Neural progenitor cell (in vitro differentiated cells): ENCODE measurements at regions not wholly inside any gene's neighbourhood (a gene's known extent, or its start where the extent isn't known, plus 50 kb on each side); places are given as distances from the start of the nearest gene placed in this dataset.
A peak's percentile ranks its signal among the peaks of the same experiment; 100 is the strongest.

ENCODE experiments used
- DNase-seq: peaks from one replicate; pipeline ENCODE4 v3.0.0-alpha.2; 2016; ENCODE audit warnings: low spot score
- H2AFZ ChIP-seq: fragments of 200-600 bp; sonication (generic); replicated peaks from 2 replicates; pipeline ENCODE4 v1.6.1; 2016; ENCODE audit warnings: antibody characterized with exemption
- H3F3A ChIP-seq: fragments of 200-600 bp; sonication (generic); 2 replicates; pipeline ENCODE4 v1.6.1; 2016; ENCODE audit warnings: antibody characterized with exemption, low read depth
- H3K27ac ChIP-seq: fragments of 200-600 bp; sonication (generic); 2 replicates; pipeline ENCODE4 v1.5.1; 2016; ENCODE audit warnings: mild to moderate bottlenecking
- H3K27me3 ChIP-seq: fragments of 200-600 bp; sonication (generic); 2 replicates; pipeline ENCODE4 v1.6.1; 2016; ENCODE audit warnings: mild to moderate bottlenecking, moderate library complexity
- H3K36me3 ChIP-seq: fragments of 200-600 bp; sonication (generic); 2 replicates; pipeline ENCODE4 v1.5.1; 2016
- H3K4me1 ChIP-seq: fragments of 200-600 bp; sonication (generic); 2 replicates; pipeline ENCODE4 v1.6.1; 2016; ENCODE audit warnings: mixed run types
- H3K4me2 ChIP-seq: fragments of 200-600 bp; sonication (generic); 2 replicates; pipeline ENCODE4 v1.6.1; 2016
- H3K4me3 ChIP-seq: fragments of 200-600 bp; sonication (generic); 2 replicates; pipeline ENCODE4 v1.5.1; 2016
- H3K79me2 ChIP-seq: fragments of 200-600 bp; sonication (generic); 2 replicates; pipeline ENCODE4 v1.6.1; 2016; ENCODE audit warnings: low read depth
- H3K9ac ChIP-seq: fragments of 200-600 bp; sonication (generic); 2 replicates; pipeline ENCODE4 v1.6.1; 2016
- H3K9me3 ChIP-seq: fragments of 200-600 bp; sonication (generic); 2 replicates; pipeline ENCODE4 v1.5.1; 2016; ENCODE audit warnings: low read depth
- H4K20me1 ChIP-seq: fragments of 200-600 bp; sonication (generic); 2 replicates; pipeline ENCODE4 v1.6.1; 2016; ENCODE audit warnings: low read depth
- H3K27ac Mint-ChIP-seq: 3 replicates; pipeline ENCODE4 v1.8.0; 2021; ENCODE audit warnings: mixed read lengths
- H3K27me3 Mint-ChIP-seq: 2 replicates; pipeline ENCODE4 v1.8.0; 2022; ENCODE audit warnings: low read depth, mild to moderate bottlenecking, inconsistent platforms, moderate library complexity, mixed read lengths; ENCODE audit not compliant: insufficient read depth
- H3K36me3 Mint-ChIP-seq: 3 replicates; pipeline ENCODE4 v1.8.0; 2021; ENCODE audit warnings: mixed read lengths
- H3K4me1 Mint-ChIP-seq: 3 replicates; pipeline ENCODE4 v1.8.0; 2021; ENCODE audit warnings: mixed read lengths
- H3K4me3 Mint-ChIP-seq: 3 replicates; pipeline ENCODE4 v1.8.0; 2021; ENCODE audit warnings: mild to moderate bottlenecking, moderate library complexity, mixed read lengths
- H3K9me3 Mint-ChIP-seq: 3 replicates; pipeline ENCODE4 v1.8.0; 2020; ENCODE audit warnings: mixed read lengths
- EZH2 ChIP-seq: fragments of 200-600 bp; sonication (generic); IDR thresholded peaks from 2 replicates; pipeline ENCODE4 v1.6.1; 2017; ENCODE audit warnings: antibody characterized with exemption, mild to moderate bottlenecking, moderate library complexity
- EZH2phosphoT487 ChIP-seq: fragments of 200-600 bp; sonication (generic); IDR thresholded peaks from 2 replicates; pipeline ENCODE4 v1.6.1; 2017; ENCODE audit warnings: antibody characterized with exemption
- TF ChIP-seq, protein P1 (sequence below): fragments of 200-600 bp; sonication (generic); IDR thresholded peaks from 2 replicates; pipeline ENCODE4 v1.5.1; 2017; ENCODE audit warnings: antibody characterized with exemption, mild to moderate bottlenecking

DNA sequence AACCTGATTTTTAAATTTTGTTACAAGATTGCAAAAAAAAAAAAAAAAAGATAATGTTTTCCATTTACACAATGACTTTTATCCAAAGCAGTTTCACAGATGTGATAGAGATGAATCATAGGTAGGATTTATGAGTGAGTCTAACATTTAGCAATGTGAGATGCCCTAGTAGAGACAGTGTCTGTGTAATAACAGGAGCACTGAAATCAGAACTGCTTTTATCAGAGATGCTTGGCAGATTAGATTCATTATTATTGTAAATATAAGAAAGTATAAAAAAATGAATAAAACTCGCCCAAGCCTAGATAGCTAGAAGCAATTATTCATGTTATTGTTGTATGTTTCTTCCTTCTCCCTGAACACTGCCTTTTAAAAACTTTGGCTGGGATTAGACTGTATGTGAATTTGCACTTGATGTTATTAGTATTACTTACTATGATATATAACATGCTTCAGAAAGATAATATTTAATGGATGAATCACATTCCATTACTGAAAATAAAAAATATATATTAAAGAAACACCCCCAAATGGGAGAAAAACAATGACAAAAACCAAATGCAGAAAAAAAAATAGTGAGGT lies 567.3 kb upstream of the KLF4 start:
- no peak overlapping the region for H3K9ac ChIP-seq
- peaks cover 57% of the 10 kb centered on the region for H3K4me1 ChIP-seq
- H3K9me3 Mint-ChIP-seq = peaks cover 2% of the 10 kb centered on the region
- no peaks in the 10 kb centered on the region for H3K79me2 ChIP-seq
- no peak overlapping the region for H3K27ac Mint-ChIP-seq
- H3K27me3 ChIP-seq = no peaks in the 10 kb centered on the region
- H4K20me1 ChIP-seq = no peaks in the 10 kb centered on the region
- H3K27me3 Mint-ChIP-seq = peaks cover 3% of the 10 kb centered on the region
- no peak for DNase-seq
- H3K36me3 ChIP-seq = no peaks in the 10 kb centered on the region
- H3K9me3 ChIP-seq = no peaks in the 10 kb centered on the region
- no peak overlapping the region for H3K27ac ChIP-seq
- no peaks in the 10 kb centered on the region for H3K36me3 Mint-ChIP-seq
- no peak overlapping the region for H2AFZ ChIP-seq
- peaks cover 35% of the 10 kb centered on the region for H3K4me1 Mint-ChIP-seq
- H3F3A ChIP-seq = peaks cover 27% of the 10 kb centered on the region
- no peak overlapping the region for H3K4me3 Mint-ChIP-seq
- no peak overlapping the region for H3K4me3 ChIP-seq
- H3K4me2 ChIP-seq = no peak overlapping the region
- no peak for TF ChIP-seq EZH2
- no peak for TF ChIP-seq EZH2phosphoT487
- TF ChIP-seq, protein P1, sequence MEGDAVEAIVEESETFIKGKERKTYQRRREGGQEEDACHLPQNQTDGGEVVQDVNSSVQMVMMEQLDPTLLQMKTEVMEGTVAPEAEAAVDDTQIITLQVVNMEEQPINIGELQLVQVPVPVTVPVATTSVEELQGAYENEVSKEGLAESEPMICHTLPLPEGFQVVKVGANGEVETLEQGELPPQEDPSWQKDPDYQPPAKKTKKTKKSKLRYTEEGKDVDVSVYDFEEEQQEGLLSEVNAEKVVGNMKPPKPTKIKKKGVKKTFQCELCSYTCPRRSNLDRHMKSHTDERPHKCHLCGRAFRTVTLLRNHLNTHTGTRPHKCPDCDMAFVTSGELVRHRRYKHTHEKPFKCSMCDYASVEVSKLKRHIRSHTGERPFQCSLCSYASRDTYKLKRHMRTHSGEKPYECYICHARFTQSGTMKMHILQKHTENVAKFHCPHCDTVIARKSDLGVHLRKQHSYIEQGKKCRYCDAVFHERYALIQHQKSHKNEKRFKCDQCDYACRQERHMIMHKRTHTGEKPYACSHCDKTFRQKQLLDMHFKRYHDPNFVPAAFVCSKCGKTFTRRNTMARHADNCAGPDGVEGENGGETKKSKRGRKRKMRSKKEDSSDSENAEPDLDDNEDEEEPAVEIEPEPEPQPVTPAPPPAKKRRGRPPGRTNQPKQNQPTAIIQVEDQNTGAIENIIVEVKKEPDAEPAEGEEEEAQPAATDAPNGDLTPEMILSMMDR = no peak

DNA sequence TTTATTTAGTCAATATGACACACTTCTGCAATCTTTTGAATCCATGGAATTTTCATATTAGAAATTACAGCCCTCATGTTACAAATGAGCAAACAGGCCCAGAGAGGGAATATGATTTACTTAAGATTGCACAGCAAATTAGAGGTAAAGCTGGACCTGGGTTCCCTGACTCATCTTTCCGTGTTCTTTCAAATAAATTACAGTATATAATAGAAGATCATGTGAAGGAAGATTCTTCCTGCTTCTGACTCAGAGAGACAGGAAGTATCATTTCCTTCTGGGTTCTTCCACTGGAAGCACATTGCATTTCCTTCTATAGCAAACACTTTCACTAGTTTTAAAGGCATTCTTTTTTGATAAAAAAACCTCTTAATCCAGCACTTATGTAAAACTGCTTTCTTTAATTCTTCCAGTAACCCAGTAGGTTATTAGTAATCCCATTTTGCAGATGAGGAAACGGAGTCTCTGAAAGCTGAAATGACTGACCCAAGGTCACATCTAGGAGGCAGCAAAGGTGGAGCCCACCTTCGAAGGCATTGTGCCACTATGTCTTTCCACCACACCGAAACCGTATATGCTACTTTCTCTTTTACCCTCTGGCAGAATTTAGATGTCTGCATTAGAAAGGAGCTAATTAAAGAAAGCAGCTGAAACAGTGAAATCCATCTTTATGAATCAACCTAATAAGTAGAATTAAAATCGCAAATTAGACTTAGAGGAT lies 566.7 kb upstream of the KLF4 start:
- no peaks in the 10 kb centered on the region for H3K36me3 ChIP-seq
- H3K4me3 ChIP-seq = no peak overlapping the region
- no peak overlapping the region for H3K4me3 Mint-ChIP-seq
- H3K9ac ChIP-seq = no peak overlapping the region
- no peak overlapping the region for H3K27ac Mint-ChIP-seq
- no peaks in the 10 kb centered on the region for H3K9me3 ChIP-seq
- H3K36me3 Mint-ChIP-seq = no peaks in the 10 kb centered on the region
- H3K4me2 ChIP-seq = no peak overlapping the region
- TF ChIP-seq EZH2phosphoT487 = no peak
- TF ChIP-seq EZH2 = no peak
- TF ChIP-seq, protein P1 = no peak
- no peaks in the 10 kb centered on the region for H4K20me1 ChIP-seq
- H3K27me3 Mint-ChIP-seq = peaks cover 3% of the 10 kb centered on the region
- H2AFZ ChIP-seq = no peak overlapping the region
- DNase-seq = no peak
- peaks cover 2% of the 10 kb centered on the region for H3K9me3 Mint-ChIP-seq
- H3K27me3 ChIP-seq = no peaks in the 10 kb centered on the region
- no peaks in the 10 kb centered on the region for H3K79me2 ChIP-seq
- peaks cover 27% of the 10 kb centered on the region for H3F3A ChIP-seq
- no peak overlapping the region for H3K27ac ChIP-seq
- peaks cover 40% of the 10 kb centered on the region for H3K4me1 Mint-ChIP-seq
- H3K4me1 ChIP-seq = peaks cover 60% of the 10 kb centered on the region

DNA sequence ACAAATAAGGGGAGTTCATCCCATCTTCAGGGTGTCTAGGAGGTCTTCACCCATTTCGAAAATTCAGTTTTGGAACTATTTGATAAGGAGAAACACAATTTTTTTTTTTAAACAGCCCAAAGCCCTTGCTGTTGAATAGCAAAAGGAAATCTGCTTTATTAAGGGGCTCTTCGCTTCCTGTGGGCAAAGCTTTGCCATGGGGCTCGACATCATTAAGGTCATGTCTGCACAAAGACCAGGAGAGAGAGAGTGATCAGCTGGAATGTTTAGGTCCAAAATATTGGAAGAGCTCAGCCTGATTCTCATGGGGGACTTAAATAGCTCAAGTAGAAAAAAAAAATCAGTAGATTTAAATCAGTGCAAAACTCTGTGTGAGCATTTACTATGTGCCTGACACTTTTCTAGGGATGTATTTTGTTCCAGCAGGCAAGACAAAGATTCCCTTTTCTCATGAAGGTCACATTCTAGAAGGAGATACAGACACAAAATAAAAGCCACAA lies 564.6 kb upstream of the KLF4 start:
- no peak for DNase-seq
- Histone ChIP-seq H3K4me2 (peak overlapping the region; percentile 52), H3K79me2 (no peaks in the 10 kb centered on the region), H3K27ac (no peak overlapping the region), H3K36me3 (no peaks in the 10 kb centered on the region), H3K9me3 (no peaks in the 10 kb centered on the region), H3K4me3 (no peak overlapping the region), H4K20me1 (no peaks in the 10 kb centered on the region), H3K9ac (no peak overlapping the region), H3K27me3 (no peaks in the 10 kb centered on the region), H3F3A (peaks cover 27% of the 10 kb centered on the region), H3K4me1 (peaks cover 60% of the 10 kb centered on the region), H2AFZ (no peak overlapping the region)
- no peaks in the 10 kb centered on the region for H3K36me3 Mint-ChIP-seq
- peaks cover 40% of the 10 kb centered on the region for H3K4me1 Mint-ChIP-seq
- H3K27ac Mint-ChIP-seq = no peak overlapping the region
- TF ChIP-seq EZH2phosphoT487 = no peak
- TF ChIP-seq, protein P1 = no peak
- no peak for TF ChIP-seq EZH2
- H3K4me3 Mint-ChIP-seq = no peak overlapping the region
- no peaks in the 10 kb centered on the region for H3K27me3 Mint-ChIP-seq
- H3K9me3 Mint-ChIP-seq = no peaks in the 10 kb centered on the region
